H1 (cell line): ENCODE measurements at regions not wholly inside any gene's neighbourhood (a gene's known extent, or its start where the extent isn't known, plus 50 kb on each side); places are given as distances from the start of the nearest gene placed in this dataset.

Experiments used
- CTCF ChIA-PET: fragments of 300-600 bp; sonication (Branson Sonifier 250); formaldehyde crosslinking; loops from one replicate; lab custom pipeline; 2021; ENCODE audit not compliant: partially characterized antibody; lab: Charles Lee
- POLR2A ChIA-PET: fragments of 300-600 bp; sonication (Branson Sonifier 250); formaldehyde crosslinking; loops from one replicate; lab custom pipeline; 2021; ENCODE audit warnings: inconsistent platforms; ENCODE audit not compliant: partially characterized antibody; lab: Charles Lee
- DNase-seq, 2 experiments: peaks; one replicate each; pipeline versions ENCODE4 v3.0.0 to v3.0.0-alpha.2; 2010 to 2022; ENCODE audit warnings: low spot score in 2 of 2, low read depth in 1 of 2, mixed read lengths in 1 of 2
- FAIRE-seq: peaks from 2 replicates; lab custom pipeline; 2011; peaks lifted over from hg19 to GRCh38; lab: Jason Lieb, UNC
- H2AFZ ChIP-seq: 2 replicates; pipeline ENCODE4 v1.8.1; 2012; ENCODE audit warnings: low read length, inconsistent platforms
- H2AK5ac ChIP-seq: 2 replicates; pipeline ENCODE4 v1.6.1; 2013; ENCODE audit warnings: low read depth, low read length
- H2BK120ac ChIP-seq: replicated peaks from 2 replicates; pipeline ENCODE3; 2013; ENCODE audit warnings: low read depth, low read length, inconsistent platforms
- H2BK12ac ChIP-seq: 2 replicates; pipeline ENCODE4 v1.6.1; 2013; ENCODE audit warnings: low read depth, low read length
- H2BK15ac ChIP-seq: 2 replicates; pipeline ENCODE4 v1.6.1; 2013; ENCODE audit warnings: low read length
- H2BK20ac ChIP-seq: 2 replicates; pipeline ENCODE4 v1.6.1; 2013; ENCODE audit warnings: low read length
- H2BK5ac ChIP-seq: 2 replicates; pipeline ENCODE4 v1.6.1; 2013; ENCODE audit warnings: low read depth, low read length
- H3K14ac ChIP-seq: 2 replicates; pipeline ENCODE4 v1.6.1; 2013; ENCODE audit warnings: inconsistent platforms; ENCODE audit not compliant: insufficient read length
- H3K18ac ChIP-seq: 2 replicates; pipeline ENCODE4 v1.6.1; 2013; ENCODE audit warnings: low read length; ENCODE audit errors: extremely low read depth
- H3K23ac ChIP-seq: 2 replicates; pipeline ENCODE4 v1.6.1; 2013; ENCODE audit warnings: inconsistent platforms; ENCODE audit not compliant: insufficient read length
- H3K23me2 ChIP-seq: 2 replicates; pipeline ENCODE4 v1.6.1; 2013; ENCODE audit warnings: low read depth, low read length
- H3K27ac ChIP-seq: 2 replicates; pipeline ENCODE4 v1.6.1; 2011; ENCODE audit warnings: low read depth, low read length, inconsistent platforms
- H3K27me3 ChIP-seq, 4 experiments: replicated peaks in 1 of 4; 1 replicate in 1 of 4; 2 replicates in 3 of 4; pipeline versions ENCODE4 v1.6.1 to v1.8.1; 2011 to 2013; ENCODE audit warnings: low read length in 3 of 4, mild to moderate bottlenecking in 3 of 4, inconsistent platforms in 2 of 4, mixed read lengths in 2 of 4, moderate library complexity in 1 of 4; ENCODE audit not compliant: control insufficient read depth in 3 of 4, insufficient read depth in 3 of 4; ENCODE audit errors: extremely low read depth in 1 of 4
- H3K36me3 ChIP-seq, 4 experiments: 2 replicates each; pipeline versions ENCODE4 v1.6.1 to v1.8.1; 2011 to 2013; ENCODE audit warnings: mild to moderate bottlenecking in 4 of 4, low read length in 3 of 4, moderate library complexity in 2 of 4, control low read depth in 1 of 4, inconsistent platforms in 1 of 4; ENCODE audit not compliant: insufficient read depth in 4 of 4, control insufficient read depth in 2 of 4
- H3K4ac ChIP-seq: replicated peaks from 2 replicates; pipeline ENCODE3; 2013; ENCODE audit warnings: low read length, low read depth, mixed read lengths, inconsistent platforms; ENCODE audit not compliant: insufficient read length
- H3K4me1 ChIP-seq, 4 experiments: replicated peaks in 1 of 4; 1 replicate in 1 of 4; 2 replicates in 3 of 4; pipeline versions ENCODE4 v1.6.1 to v1.8.1; 2011 to 2013; ENCODE audit warnings: low read length in 3 of 4, inconsistent platforms in 2 of 4, mixed read lengths in 1 of 4; ENCODE audit not compliant: insufficient read depth in 4 of 4, control insufficient read depth in 3 of 4
- H3K4me2 ChIP-seq, 2 experiments: 2 replicates each; pipeline versions ENCODE4 v1.6.1 to v1.8.1; 2011 to 2013; ENCODE audit warnings: low read depth in 2 of 2, low read length in 2 of 2, control low read depth in 1 of 2, inconsistent platforms in 1 of 2, mild to moderate bottlenecking in 1 of 2; ENCODE audit not compliant: insufficient read depth in 1 of 2
- H3K4me3 ChIP-seq, 4 experiments: fragments of 200-600, 300-600 bp in 1 of 4; sonication (generic), shearing (Covaris generic), sonication (Bioruptor Twin) in 1 of 4; 2 replicates each; pipeline versions ENCODE4 v1.5.1 to v1.8.1; 2011 to 2016; ENCODE audit warnings: low read length in 4 of 4, low read depth in 3 of 4, control low read depth in 2 of 4, inconsistent platforms in 2 of 4, mild to moderate bottlenecking in 2 of 4, mixed read lengths in 1 of 4, moderate library complexity in 1 of 4; ENCODE audit not compliant: insufficient read depth in 2 of 4; ENCODE audit errors: extremely low read depth in 1 of 4
- H3K56ac ChIP-seq: replicated peaks from 2 replicates; pipeline ENCODE3; 2013; ENCODE audit warnings: low read depth, mild to moderate bottlenecking, mixed read lengths, low read length, inconsistent platforms; ENCODE audit not compliant: insufficient read length
- H3K79me1 ChIP-seq: 2 replicates; pipeline ENCODE4 v1.6.1; 2013; ENCODE audit warnings: low read depth, low read length, control low read depth
- H3K79me2 ChIP-seq, 2 experiments: 2 replicates each; pipeline versions ENCODE4 v1.6.1 to v1.8.1; 2012 to 2013; ENCODE audit warnings: low read length in 2 of 2, mild to moderate bottlenecking in 2 of 2, inconsistent platforms in 1 of 2; ENCODE audit not compliant: insufficient read depth in 2 of 2, control insufficient read depth in 1 of 2
- H3K9ac ChIP-seq, 4 experiments: replicated peaks in 1 of 4; 1 replicate in 1 of 4; 2 replicates in 3 of 4; pipeline versions ENCODE4 v1.6.1 to v1.8.1; 2011 to 2013; ENCODE audit warnings: low read depth in 3 of 4, low read length in 3 of 4, control low read depth in 2 of 4, mild to moderate bottlenecking in 2 of 4, moderate library complexity in 2 of 4, inconsistent platforms in 1 of 4; ENCODE audit errors: extremely low read depth in 1 of 4
- H3K9me3 ChIP-seq, 2 experiments: 2 replicates each; pipeline versions ENCODE4 v1.6.1 to v1.8.1; 2012 to 2013; ENCODE audit warnings: mild to moderate bottlenecking in 2 of 2, moderate library complexity in 2 of 2, control low read depth in 1 of 2, inconsistent platforms in 1 of 2, low read depth in 1 of 2, low read length in 1 of 2, mixed read lengths in 1 of 2; ENCODE audit not compliant: insufficient read depth in 2 of 2
- H4K20me1 ChIP-seq, 2 experiments: replicated peaks in 1 of 2; 2 replicates each; pipeline versions ENCODE3 to v1.8.1; 2011 to 2013; ENCODE audit warnings: inconsistent platforms in 2 of 2, low read length in 2 of 2, mild to moderate bottlenecking in 1 of 2; ENCODE audit not compliant: insufficient read depth in 2 of 2, control insufficient read depth in 1 of 2
- H4K5ac ChIP-seq: 2 replicates; pipeline ENCODE4 v1.6.1; 2013; ENCODE audit warnings: low read length, low read depth, mixed read lengths, inconsistent platforms; ENCODE audit not compliant: insufficient read length
- H4K8ac ChIP-seq: 2 replicates; pipeline ENCODE4 v1.8.0; 2013; ENCODE audit warnings: mild to moderate bottlenecking, moderate library complexity, low read length, inconsistent platforms; ENCODE audit not compliant: insufficient read depth; ENCODE audit errors: extremely low read depth
- H4K91ac ChIP-seq: replicated peaks from 2 replicates; pipeline ENCODE3; 2013; ENCODE audit warnings: low read length, mixed read lengths, inconsistent platforms; ENCODE audit not compliant: insufficient read length
- ASH2L ChIP-seq: fragments of 200-600, 300-600 bp; sonication (generic); IDR thresholded peaks from one replicate; pipeline ENCODE4 v1.7.1; 2017; ENCODE audit warnings: low read length
- ATF3 ChIP-seq: IDR thresholded peaks from 2 replicates; pipeline ENCODE4 v1.6.1; 2011; ENCODE audit warnings: low read depth, mild to moderate bottlenecking, low read length; ENCODE audit not compliant: insufficient read depth
- BACH1 ChIP-seq: IDR thresholded peaks from 2 replicates; pipeline ENCODE4 v1.6.1; 2012; ENCODE audit warnings: low read length, improper control_type of control experiment
- BRCA1 ChIP-seq: IDR thresholded peaks from 2 replicates; pipeline ENCODE4 v1.6.1; 2012; ENCODE audit warnings: low read depth, low read length, improper control_type of control experiment
- CBX8 ChIP-seq: fragments of 300-800, 300-1000 bp; sonication (generic); IDR thresholded peaks from 2 replicates; pipeline ENCODE4 v1.7.1; 2016; ENCODE audit warnings: low read depth, low read length, borderline replicate concordance
- CREB1 ChIP-seq: IDR thresholded peaks from 2 replicates; pipeline ENCODE4 v1.6.1; 2012; ENCODE audit warnings: inconsistent platforms
- CTBP2 ChIP-seq: IDR thresholded peaks from 2 replicates; pipeline ENCODE4 v1.7.0; 2011; ENCODE audit warnings: borderline replicate concordance, mild to moderate bottlenecking, moderate library complexity, mixed read lengths, low read length; ENCODE audit not compliant: insufficient read depth, insufficient read length
- POLR2AphosphoS5 ChIP-seq: IDR thresholded peaks from 2 replicates; pipeline ENCODE4 v1.6.1; 2011; ENCODE audit warnings: low read depth, low read length
- POU5F1 ChIP-seq: IDR thresholded peaks from 2 replicates; pipeline ENCODE4 v1.6.1; 2011; ENCODE audit warnings: low read depth, mild to moderate bottlenecking, low read length, moderate library complexity
- RAD21 ChIP-seq, 2 experiments: IDR thresholded peaks in 1 of 2; conservative IDR thresholded peaks in 1 of 2; 2 replicates each; pipeline ENCODE4 v1.6.1; 2011; ENCODE audit warnings: low read depth in 2 of 2, low read length in 2 of 2, improper control_type of control experiment in 1 of 2, inconsistent platforms in 1 of 2, mild to moderate bottlenecking in 1 of 2, moderate library complexity in 1 of 2
- RFX5 ChIP-seq: IDR thresholded peaks from 2 replicates; pipeline ENCODE4 v1.6.1; 2011; ENCODE audit warnings: low read depth, low read length, improper control_type of control experiment, borderline replicate concordance
- SIRT6 ChIP-seq: IDR thresholded peaks from one replicate; pipeline ENCODE4 v1.7.1; 2012; ENCODE audit warnings: low read length, inconsistent platforms
- USF2 ChIP-seq: IDR thresholded peaks from 2 replicates; pipeline ENCODE4 v1.6.1; 2011; ENCODE audit warnings: low read length, improper control_type of control experiment
- WGBS, 2 experiments: shearing (Covaris generic) in 1 of 2; methylation state at CpG; one replicate each; pipeline versions ENCODE4 v1.1.6 to v1.1.7; 2013 to 2015; ENCODE audit warnings: low lambda C conversion rate in 2 of 2, mixed read lengths in 2 of 2, inconsistent platforms in 1 of 2, low coverage in 1 of 2, missing lambda C conversion rate in 1 of 2; ENCODE audit not compliant: insufficient replicate concordance in 2 of 2, insufficient coverage in 1 of 2, insufficient read length in 1 of 2; ENCODE audit errors: extremely low coverage in 1 of 2, missing lambda C conversion rate in 1 of 2; 5-methylcytosine and 5-hydroxymethylcytosine counted together

DNA sequence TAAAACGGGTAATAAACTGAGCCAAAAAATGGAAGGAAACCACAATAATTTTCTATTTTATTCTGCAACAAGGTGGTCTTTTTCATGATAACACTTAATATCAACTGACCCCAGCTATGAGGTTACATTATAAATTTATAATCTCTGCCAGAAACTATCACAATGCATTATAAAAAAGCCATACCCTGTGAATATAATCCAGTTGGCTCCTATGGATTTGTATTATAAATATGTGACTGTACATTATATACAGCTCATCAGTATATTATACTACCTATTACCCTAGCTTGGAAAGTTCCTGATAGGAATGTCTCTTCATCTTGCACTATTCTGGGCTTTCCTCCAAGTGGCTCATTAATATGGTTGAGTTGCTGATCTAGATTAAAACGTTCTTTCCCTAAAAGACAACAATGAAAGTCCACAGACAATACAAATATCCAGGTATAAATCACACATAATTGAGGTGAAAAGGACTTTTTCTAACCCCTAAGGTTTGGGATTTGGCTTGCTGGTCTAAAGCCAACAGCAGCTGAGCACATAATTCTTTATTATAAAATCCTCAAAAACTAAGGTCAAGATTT lies 487.7 kb downstream of the TTLL7 start:
- POLR2A ChIA-PET: no interaction called here
- Histone ChIP-seq H3K4me3 (no peak overlapping the region), H3K27ac (no peak overlapping the region), H3K23ac (no peak overlapping the region), H2BK12ac (no peak overlapping the region), H2AK5ac (no peak overlapping the region), H4K5ac (no peak overlapping the region), H3K4me1 (no peaks in the 10 kb centered on the region), H3K23me2 (no peaks in the 10 kb centered on the region), H3K27me3 (no peaks in the 10 kb centered on the region), H3K9me3 (no peaks in the 10 kb centered on the region), H2BK5ac (no peak overlapping the region), H3K79me2 (no peaks in the 10 kb centered on the region), H3K14ac (no peak overlapping the region), H3K18ac (no peak overlapping the region), H2AFZ (no peak overlapping the region), H3K36me3 (no peaks in the 10 kb centered on the region), H2BK15ac (no peak overlapping the region), H4K8ac (no peak overlapping the region), H3K4me2 (no peak overlapping the region), H3K9ac (no peak overlapping the region), H2BK20ac (no peak overlapping the region), H2BK120ac (no peak overlapping the region), H4K20me1 (no peaks in the 10 kb centered on the region), H3K56ac (no peak overlapping the region), H4K91ac (no peak overlapping the region), H3K4ac (no peak overlapping the region), H3K79me1 (no peaks in the 10 kb centered on the region)
- WGBS, 2 experiments: 85% methylated on average over 2 of the region's 2 CpGs; no CpG with 5 or more reads in 1 of the 2 experiments
- DNase-seq: no peak
- FAIRE-seq: no peak
- CTCF ChIA-PET: interaction anchor here (1.1 kb wide), 1 partner anchor 736 kb away, joined by 3 read pairs; no protein-coding TSS in a partner anchor
- TF ChIP-seq CTBP2 (no peak), BACH1 (no peak), RAD21 (IDR thresholded peaks at IDR 0.05 in 1 of 2, conservative IDR thresholded peaks at IDR 0.05 in 1 of 2; ENCODE audit: low read depth in 2 of 2, low read length in 2 of 2) (no peak), ASH2L (no peak), POLR2AphosphoS5 (no peak), SIRT6 (no peak), USF2 (no peak), RFX5 (no peak), CBX8 (no peak), CREB1 (no peak), POU5F1 (no peak), ATF3 (no peak), BRCA1 (no peak)
